SJCRH30 (cell line): ENCODE measurements at regions not wholly inside any gene's neighbourhood (a gene's known extent, or its start where the extent isn't known, plus 50 kb on each side); places are given as distances from the start of the nearest gene placed in this dataset.
A peak's percentile ranks its signal among the peaks of the same experiment; 100 is the strongest.

Experiments used
- DNase-seq, 2 experiments: peaks; one replicate each; pipeline ENCODE4 v3.0.0-alpha.2; 2015 to 2020
- H3K27ac ChIP-seq: fragments of 250-450 bp; sonication (Bioruptor Pico); 2 replicates; pipeline ENCODE4 v1.5.1; 2020; ENCODE audit warnings: mild to moderate bottlenecking, moderate library complexity
- H3K27me3 ChIP-seq: fragments of 250-450 bp; sonication (Bioruptor Pico); 2 replicates; pipeline ENCODE4 v1.5.1; 2020; ENCODE audit warnings: mild to moderate bottlenecking, moderate library complexity
- H3K36me3 ChIP-seq: fragments of 250-450 bp; sonication (Bioruptor Pico); 2 replicates; pipeline ENCODE4 v1.5.1; 2020; ENCODE audit warnings: mild to moderate bottlenecking, moderate library complexity
- H3K4me1 ChIP-seq: fragments of 250-450 bp; sonication (Bioruptor Pico); 2 replicates; pipeline ENCODE4 v1.5.1; 2020; ENCODE audit warnings: mild to moderate bottlenecking, moderate library complexity
- H3K4me3 ChIP-seq: fragments of 250-450 bp; sonication (Bioruptor Pico); 2 replicates; pipeline ENCODE4 v1.5.1; 2020; ENCODE audit warnings: mild to moderate bottlenecking, moderate library complexity
- H3K9me3 ChIP-seq: fragments of 250-450 bp; sonication (Bioruptor Pico); replicated peaks from 2 replicates; pipeline ENCODE4 v1.5.1; 2020; ENCODE audit warnings: mild to moderate bottlenecking, moderate library complexity

DNA sequence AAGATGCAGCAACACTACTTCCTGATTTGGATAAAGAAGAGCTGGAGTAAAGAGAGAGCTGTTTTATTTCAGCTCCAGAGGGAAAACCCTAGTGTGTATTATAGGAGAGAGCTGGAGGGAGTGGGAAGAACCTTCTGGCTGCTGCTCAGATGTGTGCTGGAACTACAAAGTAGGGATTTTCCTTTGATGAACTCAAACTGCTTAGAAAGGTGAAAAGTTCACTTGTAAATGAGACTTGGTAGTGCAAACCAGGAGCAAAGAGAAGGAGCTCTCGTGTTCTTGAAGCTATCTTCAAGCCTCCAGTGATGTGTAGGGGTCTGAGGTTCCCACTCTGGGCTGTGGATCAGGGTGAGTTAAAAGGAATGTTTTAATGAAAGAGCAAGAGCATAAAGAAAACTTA lies 110.4 kb downstream of the EDEM1 start:
- Histone ChIP-seq H3K27me3 (no peaks in the 10 kb centered on the region), H3K4me1 (no peaks in the 10 kb centered on the region)

DNA sequence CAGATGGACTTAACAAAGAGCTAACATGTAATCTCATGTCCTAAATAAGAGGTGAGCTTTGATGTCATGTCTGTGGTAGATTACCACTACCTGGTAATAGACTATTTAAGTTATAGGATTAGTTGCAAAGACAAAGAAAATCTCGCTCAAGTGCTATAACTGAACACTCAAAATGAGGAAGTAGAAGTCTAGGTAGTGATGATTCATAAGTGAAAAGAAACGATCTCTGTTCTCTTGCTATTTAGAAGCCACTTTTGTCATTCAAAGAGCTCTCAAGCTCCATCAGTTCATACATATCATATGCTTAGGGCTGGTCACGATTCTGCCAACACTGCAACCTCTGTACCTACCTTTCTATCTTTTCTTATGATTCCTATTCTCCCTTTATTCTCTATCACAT lies 110.9 kb downstream of the EDEM1 start:
- Histone ChIP-seq H3K27me3 (no peaks in the 10 kb centered on the region), H3K4me1 (no peaks in the 10 kb centered on the region), H3K27ac (no peak overlapping the region), H3K36me3 (no peaks in the 10 kb centered on the region), H3K4me3 (no peak overlapping the region), H3K9me3 (no peaks in the 10 kb centered on the region)
- no peak for DNase-seq

More for the DNA sequence above, 110.4 kb downstream of the EDEM1 start:
- no peak for DNase-seq
- H3K4me3 ChIP-seq: no peak overlapping the region
- H3K36me3 ChIP-seq: no peaks in the 10 kb centered on the region
- H3K27ac ChIP-seq: no peak overlapping the region
- H3K9me3 ChIP-seq: no peaks in the 10 kb centered on the region

DNA sequence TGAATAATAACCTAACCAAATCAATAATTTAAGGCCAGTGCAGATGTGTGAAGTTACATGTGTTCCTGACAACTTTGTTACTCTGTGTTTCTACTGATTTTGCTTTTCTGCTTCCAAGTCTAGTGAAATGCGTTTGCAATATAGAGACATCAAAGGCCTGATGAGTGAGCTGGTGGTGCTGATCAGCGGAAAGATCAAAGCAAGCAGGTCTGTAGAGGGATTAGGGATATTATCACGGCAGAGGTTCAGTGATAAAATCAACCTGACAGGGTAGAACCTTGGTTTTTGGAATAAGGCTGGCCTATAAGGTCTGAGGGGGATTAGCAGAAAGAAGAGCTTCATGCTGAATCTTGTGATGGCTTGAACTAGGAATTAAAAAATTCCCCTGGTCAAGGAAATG lies 111.7 kb downstream of the EDEM1 start:
- H3K27ac ChIP-seq: no peak overlapping the region
- H3K4me3 ChIP-seq: no peak overlapping the region
- DNase-seq: no peak
- H3K27me3 ChIP-seq: no peaks in the 10 kb centered on the region
- H3K4me1 ChIP-seq: no peaks in the 10 kb centered on the region
- H3K9me3 ChIP-seq: no peaks in the 10 kb centered on the region
- H3K36me3 ChIP-seq: no peaks in the 10 kb centered on the region

DNA sequence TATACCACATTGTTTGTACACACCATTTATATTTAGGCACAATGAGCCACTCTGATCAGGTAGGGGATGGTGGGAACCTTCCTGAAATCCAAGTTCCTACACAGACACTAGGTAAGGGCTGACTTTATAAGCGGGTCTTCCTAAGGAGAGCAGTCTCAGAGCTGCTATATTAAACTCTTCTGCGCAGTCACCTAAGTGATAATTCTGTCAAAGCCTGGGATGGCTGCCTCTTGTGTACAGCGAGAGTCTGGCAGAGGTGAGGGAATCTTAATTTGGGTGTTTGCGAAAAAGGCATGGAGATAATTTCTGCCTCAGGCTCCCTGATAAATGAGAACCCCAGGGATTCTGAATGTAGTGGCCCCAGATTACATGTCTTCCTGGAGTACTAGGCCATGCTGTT lies 113.1 kb downstream of the EDEM1 start:
- H3K36me3 ChIP-seq: no peaks in the 10 kb centered on the region
- H3K4me1 ChIP-seq: no peaks in the 10 kb centered on the region
- no peak overlapping the region for H3K27ac ChIP-seq
- H3K4me3 ChIP-seq: no peak overlapping the region
- DNase-seq: no peak
- H3K27me3 ChIP-seq: no peaks in the 10 kb centered on the region
- no peaks in the 10 kb centered on the region for H3K9me3 ChIP-seq

DNA sequence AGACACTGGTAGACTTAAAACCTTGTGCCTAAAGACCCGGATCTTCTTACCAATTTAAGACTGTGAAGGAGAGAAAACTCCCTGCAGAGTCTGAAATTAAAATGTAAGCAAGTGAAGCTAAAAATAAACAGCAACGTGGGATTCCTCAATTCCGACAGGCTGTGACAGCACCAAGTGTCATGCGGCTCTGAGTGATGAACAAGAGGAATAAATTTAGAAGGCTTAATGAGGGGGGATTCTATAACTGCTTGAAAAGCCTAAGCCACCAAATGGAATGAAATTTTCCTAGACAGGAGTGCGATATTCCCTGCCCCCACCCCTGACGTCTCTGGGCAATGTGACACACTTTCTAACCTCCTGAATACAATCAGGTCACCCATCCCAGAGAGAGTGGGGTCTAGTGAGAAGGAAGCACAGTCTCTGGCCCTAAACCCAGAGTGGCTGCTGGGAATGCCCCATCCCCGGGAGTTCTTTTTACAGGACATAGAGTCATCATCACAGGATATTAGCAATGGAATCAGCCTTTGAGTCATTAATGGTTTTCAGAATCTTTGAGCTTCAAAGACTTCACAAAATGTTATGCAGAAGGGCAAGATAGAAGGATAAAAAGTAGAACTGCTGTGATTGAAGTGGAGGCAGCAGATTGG lies 114.3 kb downstream of the EDEM1 start:
- Histone ChIP-seq H3K4me3 (no peak overlapping the region), H3K9me3 (no peaks in the 10 kb centered on the region), H3K27ac (no peak overlapping the region), H3K27me3 (no peaks in the 10 kb centered on the region), H3K4me1 (no peaks in the 10 kb centered on the region), H3K36me3 (no peaks in the 10 kb centered on the region)
- DNase-seq: no peak

DNA sequence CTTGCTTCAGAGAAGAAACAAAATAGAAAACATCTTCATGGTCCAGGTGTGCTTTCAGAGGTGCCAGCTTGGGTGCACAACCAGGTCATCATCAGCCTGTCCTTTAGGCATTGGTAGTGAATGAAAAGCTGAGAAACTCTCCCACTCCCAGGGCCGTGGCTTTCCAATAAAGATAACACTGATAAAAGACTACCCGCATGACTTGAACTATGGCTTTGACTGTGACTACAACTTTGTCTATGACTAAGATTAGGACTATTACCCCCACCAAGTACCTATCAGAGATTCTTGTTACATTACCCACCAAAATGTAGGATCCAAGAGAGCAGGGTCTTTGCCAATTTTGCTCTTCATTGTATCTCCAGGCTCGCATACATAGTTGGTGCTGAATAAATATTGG lies 115.2 kb downstream of the EDEM1 start:
- Histone ChIP-seq H3K4me1 (no peaks in the 10 kb centered on the region), H3K9me3 (no peaks in the 10 kb centered on the region), H3K36me3 (no peaks in the 10 kb centered on the region), H3K4me3 (no peak overlapping the region), H3K27ac (no peak overlapping the region), H3K27me3 (no peaks in the 10 kb centered on the region)
- no peak for DNase-seq

DNA sequence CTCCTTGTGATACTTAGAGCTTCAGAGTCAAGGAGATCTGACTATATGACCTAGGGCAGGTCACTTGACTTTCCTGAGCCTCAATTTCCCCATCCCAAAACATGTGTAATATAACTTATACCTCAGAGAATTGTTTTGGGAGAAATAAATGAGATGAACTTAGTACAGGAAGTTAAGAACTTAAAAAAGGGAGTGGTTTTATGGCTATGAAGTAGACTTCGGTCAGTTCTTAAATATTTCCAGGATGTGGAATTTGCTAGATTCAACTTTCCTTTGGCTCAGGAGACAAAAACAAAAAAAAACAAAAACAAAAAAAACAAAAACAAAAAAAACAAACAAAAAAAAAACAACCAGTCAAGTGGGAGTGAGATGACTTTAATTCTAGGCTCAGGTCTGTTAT lies 116.7 kb downstream of the EDEM1 start:
- DNase-seq: no peak
- Histone ChIP-seq H3K27ac (no peak overlapping the region), H3K9me3 (no peaks in the 10 kb centered on the region), H3K27me3 (no peaks in the 10 kb centered on the region), H3K36me3 (no peaks in the 10 kb centered on the region), H3K4me1 (no peaks in the 10 kb centered on the region), H3K4me3 (no peak overlapping the region)

DNA sequence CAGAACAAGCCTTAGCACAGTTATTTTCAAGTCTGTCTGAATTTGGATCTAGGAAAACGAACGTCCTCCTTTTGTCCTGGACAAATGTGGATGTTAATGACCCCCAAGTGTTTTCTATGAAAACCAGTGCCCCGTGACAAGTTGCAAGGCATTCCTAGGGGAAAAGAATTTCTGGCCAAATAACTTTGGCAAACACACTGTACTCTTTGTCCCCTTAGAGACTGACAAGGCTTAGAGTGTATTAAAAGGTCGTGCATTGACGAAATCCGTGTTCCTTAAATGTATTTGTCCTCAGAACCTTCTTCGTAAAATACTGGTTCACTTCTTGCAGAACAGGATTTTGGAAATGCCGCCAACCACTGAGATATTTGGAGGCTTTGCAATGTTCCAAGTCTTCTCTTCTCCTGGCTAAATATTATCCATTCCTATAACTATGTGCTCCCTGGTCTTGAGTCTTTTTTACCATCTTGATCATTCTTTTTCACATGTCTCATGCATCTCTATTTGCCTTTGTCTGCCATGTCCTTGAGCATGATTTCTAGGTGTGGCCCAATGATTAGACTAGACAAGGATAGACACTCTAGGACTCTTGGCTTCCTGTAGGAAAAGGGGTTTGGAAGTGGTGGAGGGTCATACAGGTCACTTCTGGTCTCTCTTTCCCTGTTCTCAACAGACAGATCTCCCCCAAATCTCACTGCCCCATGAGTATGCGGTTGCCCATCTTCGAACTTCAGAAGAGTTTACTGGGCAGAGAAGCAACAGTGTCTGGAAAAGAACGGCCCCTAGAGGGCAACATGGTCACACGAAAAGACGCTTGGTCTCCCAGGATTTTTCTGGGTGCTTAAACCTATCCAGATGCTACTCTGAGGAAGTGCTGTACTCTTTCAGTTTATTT lies 117.5 kb downstream of the EDEM1 start:
- DNase-seq: peak; percentile 23 to 67

DNA sequence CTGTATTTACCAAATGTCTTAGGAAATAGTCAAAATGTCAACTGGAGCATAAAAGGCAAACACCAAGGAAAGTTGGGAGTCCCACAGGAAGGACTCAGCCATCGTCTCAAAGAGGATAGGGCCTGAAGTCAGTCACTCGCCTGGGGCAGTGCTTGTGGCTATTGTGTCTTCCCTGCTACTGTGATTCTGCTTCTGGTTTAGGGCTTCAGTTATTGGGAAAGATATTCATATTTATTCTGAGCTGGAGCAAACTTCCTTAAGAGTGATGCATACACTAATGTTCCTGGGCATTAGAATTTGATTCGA lies 118.1 kb downstream of the EDEM1 start:
- no peak overlapping the region for H3K27ac ChIP-seq
- no peak overlapping the region for H3K4me3 ChIP-seq
- H3K9me3 ChIP-seq: no peaks in the 10 kb centered on the region
- no peaks in the 10 kb centered on the region for H3K27me3 ChIP-seq
- no peaks in the 10 kb centered on the region for H3K4me1 ChIP-seq
- no peak for DNase-seq
- H3K36me3 ChIP-seq: no peaks in the 10 kb centered on the region

More for the DNA sequence above, 117.5 kb downstream of the EDEM1 start:
- H3K27ac ChIP-seq: no peak overlapping the region
- H3K4me1 ChIP-seq: no peaks in the 10 kb centered on the region
- H3K27me3 ChIP-seq: no peaks in the 10 kb centered on the region
- no peaks in the 10 kb centered on the region for H3K9me3 ChIP-seq
- H3K4me3 ChIP-seq: no peak overlapping the region
- no peaks in the 10 kb centered on the region for H3K36me3 ChIP-seq

DNA sequence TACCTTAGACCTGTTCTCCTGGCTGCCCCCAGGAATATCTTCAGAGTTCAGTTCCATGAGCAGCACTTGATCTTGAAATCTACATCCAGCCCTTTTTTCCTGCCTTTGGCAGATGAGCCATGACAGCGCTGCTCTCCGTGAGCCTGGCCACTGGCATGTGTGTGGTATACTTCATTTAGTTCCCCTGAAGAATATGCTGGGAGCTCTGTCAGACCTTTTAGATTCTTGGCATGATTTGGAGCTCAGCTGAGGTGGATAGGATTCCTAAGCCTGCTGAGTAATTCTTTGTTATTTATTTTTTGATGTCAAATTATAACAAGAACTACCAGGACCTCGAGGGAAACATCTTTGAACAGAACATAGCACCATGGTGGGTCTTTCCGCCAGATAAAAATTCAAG lies 121.7 kb downstream of the EDEM1 start:
- Histone ChIP-seq H3K27ac (no peak overlapping the region), H3K9me3 (no peaks in the 10 kb centered on the region), H3K27me3 (no peaks in the 10 kb centered on the region), H3K4me3 (no peak overlapping the region), H3K4me1 (no peaks in the 10 kb centered on the region), H3K36me3 (no peaks in the 10 kb centered on the region)
- DNase-seq: no peak

DNA sequence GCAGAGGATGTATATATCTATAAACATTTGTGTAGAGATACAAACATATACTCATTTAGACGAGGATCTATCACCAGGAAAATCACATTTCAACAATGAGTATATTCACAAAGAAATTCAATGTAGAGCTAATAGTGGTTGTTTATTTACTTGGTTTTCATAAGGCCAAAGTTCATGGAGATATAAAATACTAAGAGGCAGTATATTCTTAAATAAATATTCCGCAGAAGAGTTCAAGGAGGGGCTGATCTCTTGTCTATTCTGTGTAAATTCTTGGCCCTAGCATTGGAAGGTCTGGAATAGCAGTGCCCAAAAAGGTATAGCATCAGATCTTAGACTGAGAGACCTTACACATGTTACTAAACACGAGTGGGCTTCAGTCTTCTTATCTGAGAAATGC lies 122.1 kb downstream of the EDEM1 start:
- Histone ChIP-seq H3K36me3 (no peaks in the 10 kb centered on the region), H3K9me3 (no peaks in the 10 kb centered on the region), H3K4me3 (no peak overlapping the region), H3K27ac (no peak overlapping the region), H3K27me3 (no peaks in the 10 kb centered on the region), H3K4me1 (no peaks in the 10 kb centered on the region)
- no peak for DNase-seq

DNA sequence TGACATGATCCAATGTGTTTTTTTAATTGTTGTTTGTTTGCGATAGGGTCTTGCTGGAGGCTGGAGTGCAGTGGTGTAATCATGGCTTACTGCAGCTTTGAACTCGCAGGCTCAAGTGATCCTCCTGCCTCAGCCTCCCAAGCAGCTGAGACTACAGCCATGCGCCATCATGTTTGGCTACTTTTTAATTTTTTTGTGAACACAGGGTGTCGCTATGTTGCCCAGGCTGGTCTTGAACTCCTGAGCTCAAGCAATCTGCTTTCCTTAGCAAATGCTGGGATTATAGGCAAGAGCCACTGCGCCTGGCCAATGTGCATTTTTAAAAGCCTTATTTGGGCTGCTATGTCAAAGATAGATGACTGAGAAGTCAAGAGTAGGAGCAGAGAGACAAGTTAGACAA lies 123.0 kb downstream of the EDEM1 start:
- Histone ChIP-seq H3K9me3 (no peaks in the 10 kb centered on the region), H3K4me1 (no peaks in the 10 kb centered on the region), H3K27me3 (no peaks in the 10 kb centered on the region), H3K27ac (no peak overlapping the region), H3K4me3 (no peak overlapping the region), H3K36me3 (no peaks in the 10 kb centered on the region)
- no peak for DNase-seq

DNA sequence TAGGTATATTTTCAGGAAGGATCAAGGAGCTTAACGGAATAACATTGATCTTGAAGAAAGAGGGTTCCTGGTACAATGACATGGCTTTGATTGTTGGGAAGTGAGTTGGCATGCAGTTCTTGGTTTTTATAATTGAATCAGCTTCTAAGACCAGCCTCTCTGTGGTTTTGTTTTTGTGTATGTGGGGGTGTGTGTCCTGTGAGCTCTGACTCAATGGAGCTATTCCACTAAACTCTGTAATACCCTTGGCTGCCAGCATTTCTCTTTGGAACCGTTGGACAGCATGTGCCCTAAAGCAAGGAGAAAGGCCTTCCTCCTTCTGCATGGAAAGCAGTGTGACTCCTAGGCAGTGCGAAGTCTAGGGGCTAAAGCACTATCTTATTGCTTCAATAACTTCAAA lies 124.8 kb downstream of the EDEM1 start:
- peaks cover 5% of the 10 kb centered on the region for H3K4me1 ChIP-seq

DNA sequence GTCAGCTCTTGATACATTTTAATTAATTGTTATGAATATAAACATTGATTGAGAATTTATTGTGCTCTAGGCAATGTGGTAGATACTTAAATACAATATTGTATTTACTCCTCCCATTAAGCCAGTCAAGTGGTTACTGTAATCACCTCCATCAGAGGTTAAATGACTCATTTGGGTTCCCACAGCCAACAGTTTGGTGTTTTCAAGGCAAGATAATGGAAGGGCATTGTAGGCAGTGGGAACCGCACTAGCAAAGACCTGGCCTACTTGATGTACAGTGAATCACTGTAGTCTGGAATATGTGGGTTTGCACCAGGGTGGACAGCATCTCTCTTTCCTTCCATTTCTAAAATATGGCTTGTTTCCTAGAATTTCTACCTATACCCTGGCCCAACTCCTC lies 127.4 kb downstream of the EDEM1 start:
- H3K36me3 ChIP-seq: no peaks in the 10 kb centered on the region
- no peak for DNase-seq
- H3K27me3 ChIP-seq: no peaks in the 10 kb centered on the region
- no peak overlapping the region for H3K4me3 ChIP-seq
- peaks cover 16% of the 10 kb centered on the region for H3K4me1 ChIP-seq
- no peaks in the 10 kb centered on the region for H3K9me3 ChIP-seq
- H3K27ac ChIP-seq: no peak overlapping the region

More for the DNA sequence above, 124.8 kb downstream of the EDEM1 start:
- Histone ChIP-seq H3K27ac (no peak overlapping the region), H3K36me3 (no peaks in the 10 kb centered on the region), H3K9me3 (no peaks in the 10 kb centered on the region), H3K4me3 (no peak overlapping the region), H3K27me3 (no peaks in the 10 kb centered on the region)
- DNase-seq: no peak

DNA sequence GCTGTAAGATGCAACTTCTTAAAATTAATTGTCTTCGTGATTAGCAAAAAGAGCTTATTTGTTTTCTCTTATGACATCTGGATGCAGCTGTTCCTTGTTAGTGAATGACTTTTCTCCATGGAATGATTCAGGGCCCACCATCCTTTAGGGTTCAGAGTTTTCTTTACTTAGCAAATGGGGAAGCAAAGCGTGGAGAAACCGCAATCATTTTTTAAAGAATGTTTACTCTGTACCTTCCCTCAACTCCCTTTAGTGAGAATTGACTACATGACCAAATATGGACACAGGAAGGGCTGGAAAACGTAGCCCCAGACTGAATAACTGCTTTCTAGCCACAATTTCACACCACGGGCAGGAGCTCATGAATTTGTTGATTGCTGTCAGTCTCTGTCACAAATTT lies 130.1 kb downstream of the EDEM1 start:
- peak; percentile 19 to 59 for DNase-seq
- Histone ChIP-seq H3K36me3 (no peaks in the 10 kb centered on the region), H3K9me3 (no peaks in the 10 kb centered on the region), H3K4me1 (peaks cover 16% of the 10 kb centered on the region), H3K4me3 (no peak overlapping the region), H3K27ac (no peak overlapping the region), H3K27me3 (no peaks in the 10 kb centered on the region)

DNA sequence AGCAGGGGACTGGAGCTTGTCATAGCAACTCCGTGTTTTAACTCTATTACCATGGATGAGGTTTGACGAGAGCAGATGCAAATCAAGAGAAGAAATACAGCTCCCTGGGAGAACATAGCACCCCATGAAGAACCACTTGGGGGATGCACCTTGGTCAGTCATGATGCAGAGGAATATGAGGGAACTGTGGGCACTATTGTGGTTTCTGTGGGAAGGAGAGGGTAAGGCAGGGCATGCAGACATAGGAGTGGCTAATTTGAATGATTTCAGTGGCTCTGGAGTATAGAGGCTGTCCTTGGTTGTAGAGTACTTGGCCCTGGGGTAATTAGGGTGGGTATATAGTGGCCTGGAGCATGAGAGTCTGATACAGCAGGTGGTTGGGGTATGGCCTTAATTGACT lies 131.9 kb downstream of the EDEM1 start:
- no peak overlapping the region for H3K4me3 ChIP-seq
- H3K36me3 ChIP-seq: no peaks in the 10 kb centered on the region
- H3K9me3 ChIP-seq: no peaks in the 10 kb centered on the region
- no peaks in the 10 kb centered on the region for H3K27me3 ChIP-seq
- no peak overlapping the region for H3K27ac ChIP-seq
- no peak for DNase-seq
- peaks cover 16% of the 10 kb centered on the region for H3K4me1 ChIP-seq
